Thoracic aorta (tissue), 2 donors: ENCODE measurements at regions not wholly inside any gene's neighbourhood (a gene's known extent, or its start where the extent isn't known, plus 50 kb on each side); places are given as distances from the start of the nearest gene placed in this dataset.

ENCODE experiments used
- ATAC-seq: fragments of 150-250 bp; one replicate; pipeline ENCODE4 v1.8.0; 2017; ENCODE audit warnings: low read depth; ENCODE audit not compliant: insufficient number of reproducible peaks, low FRiP score
- DNase-seq: peaks from one replicate; pipeline ENCODE4 v3.0.0-alpha.2; 2020; ENCODE audit warnings: low spot score
- H3K27ac ChIP-seq, 2 donors: fragments of 200-600 bp; sonication (generic); 1 replicate in 1 of 2; 2 replicates in 1 of 2; pipeline ENCODE4 v1.5.1; 2016; ENCODE audit warnings: mild to moderate bottlenecking in 2 of 2, moderate library complexity in 2 of 2
- H3K27me3 ChIP-seq: fragments of 200-600 bp; sonication (generic); replicated peaks from 2 replicates; pipeline ENCODE4 v1.6.0; 2016; ENCODE audit warnings: mild to moderate bottlenecking; ENCODE audit not compliant: insufficient read depth
- H3K36me3 ChIP-seq: fragments of 200-600 bp; sonication (generic); one replicate; pipeline ENCODE4 v1.5.1; 2016
- H3K4me1 ChIP-seq, 2 donors: fragments of 200-600 bp; sonication (generic); 1 replicate in 1 of 2; 2 replicates in 1 of 2; pipeline versions ENCODE4 v1.5.1 to v1.6.0; 2016; ENCODE audit warnings: low read depth in 2 of 2, mild to moderate bottlenecking in 1 of 2; ENCODE audit not compliant: control insufficient read depth in 1 of 2
- H3K4me3 ChIP-seq: fragments of 200-600 bp; sonication (generic); 2 replicates; pipeline ENCODE4 v1.5.1; 2016; ENCODE audit warnings: mild to moderate bottlenecking
- H3K9me3 ChIP-seq: fragments of 200-600 bp; sonication (generic); 2 replicates; pipeline ENCODE4 v1.5.1; 2016
- CTCF ChIP-seq: fragments of 200-600 bp; sonication (generic); IDR thresholded peaks from one replicate; pipeline ENCODE4 v1.5.1; 2019; ENCODE audit warnings: antibody characterized with exemption

- Histone ChIP-seq H3K4me3 (no peak overlapping the region), H3K36me3 (no peaks in the 10 kb centered on the region), H3K9me3 (no peaks in the 10 kb centered on the region), H3K27me3 (no peaks in the 10 kb centered on the region), H3K4me1 (no peaks in the 10 kb centered on the region), H3K27ac (no peak overlapping the region)
- DNase-seq (no peak), ATAC-seq (no peak)
- TF ChIP-seq CTCF: no peak
Observed at GRCh38 chr19:30881281-30881680, 468.0 kb downstream of the TSHZ3 start.

- H3K36me3 ChIP-seq: no peaks in the 10 kb centered on the region
- no peak overlapping the region for H3K4me3 ChIP-seq
- no peaks in the 10 kb centered on the region for H3K4me1 ChIP-seq
- no peak for TF ChIP-seq CTCF
- H3K9me3 ChIP-seq: no peaks in the 10 kb centered on the region
- H3K27ac ChIP-seq: no peak overlapping the region
- no peak for DNase-seq
- no peak for ATAC-seq
- H3K27me3 ChIP-seq: no peaks in the 10 kb centered on the region
Observed at GRCh38 chr19:30880551-30880950, 468.7 kb downstream of the TSHZ3 start.

GRCh38 chr19:30880151-30880550 is 469.1 kb downstream of the TSHZ3 start:
- Histone ChIP-seq H3K9me3 (no peaks in the 10 kb centered on the region), H3K4me1 (no peaks in the 10 kb centered on the region), H3K27me3 (no peaks in the 10 kb centered on the region), H3K36me3 (no peaks in the 10 kb centered on the region), H3K27ac (no peak overlapping the region), H3K4me3 (no peak overlapping the region)
- no peak for DNase-seq
- ATAC-seq: no peak
- no peak for TF ChIP-seq CTCF

GRCh38 chr19:30879736-30880135 is 469.5 kb downstream of the TSHZ3 start:
- no peak overlapping the region for H3K27ac ChIP-seq
- no peaks in the 10 kb centered on the region for H3K4me1 ChIP-seq
- no peak for DNase-seq
- H3K9me3 ChIP-seq: no peaks in the 10 kb centered on the region
- TF ChIP-seq CTCF: no peak
- no peak for ATAC-seq
- no peaks in the 10 kb centered on the region for H3K36me3 ChIP-seq
- no peak overlapping the region for H3K4me3 ChIP-seq
- no peaks in the 10 kb centered on the region for H3K27me3 ChIP-seq

- no peak overlapping the region for H3K27ac ChIP-seq
- H3K27me3 ChIP-seq: no peaks in the 10 kb centered on the region
- no peaks in the 10 kb centered on the region for H3K36me3 ChIP-seq
- ATAC-seq (no peak), DNase-seq (no peak)
- H3K4me3 ChIP-seq: no peak overlapping the region
- no peaks in the 10 kb centered on the region for H3K4me1 ChIP-seq
- no peak for TF ChIP-seq CTCF
- H3K9me3 ChIP-seq: no peaks in the 10 kb centered on the region
Observed at GRCh38 chr19:30879225-30879624, 470.0 kb downstream of the TSHZ3 start.
